H9 (cell line): ENCODE measurements at regions not wholly inside any gene's neighbourhood (a gene's known extent, or its start where the extent isn't known, plus 50 kb on each side); places are given as distances from the start of the nearest gene placed in this dataset.

Experiments used
- DNase-seq: peaks from one replicate; pipeline ENCODE4 v3.0.0-alpha.2; 2017
- H2AFZ ChIP-seq: one replicate; pipeline ENCODE4 v1.6.1; 2013; ENCODE audit warnings: mild to moderate bottlenecking, low read length, control low read depth, moderate library complexity
- H2AK5ac ChIP-seq: 2 replicates; pipeline ENCODE4 v1.6.1; 2013; ENCODE audit warnings: low read length, control low read depth, mixed read lengths; ENCODE audit not compliant: insufficient read length
- H2BK120ac ChIP-seq: one replicate; pipeline ENCODE4 v1.6.1; 2013; ENCODE audit warnings: low read depth, mild to moderate bottlenecking, low read length, control low read depth, inconsistent platforms; ENCODE audit not compliant: poor library complexity, severe bottlenecking
- H2BK12ac ChIP-seq: 2 replicates; pipeline ENCODE4 v1.6.1; 2013; ENCODE audit warnings: low read length, control low read depth, mixed read lengths, low read depth; ENCODE audit not compliant: insufficient read length
- H2BK15ac ChIP-seq: 2 replicates; pipeline ENCODE4 v1.6.1; 2013; ENCODE audit warnings: low read depth, low read length, control low read depth
- H2BK20ac ChIP-seq: one replicate; pipeline ENCODE4 v1.6.1; 2013; ENCODE audit warnings: low read depth, mild to moderate bottlenecking, low read length, control low read depth, inconsistent platforms; ENCODE audit not compliant: poor library complexity, severe bottlenecking
- H2BK5ac ChIP-seq: 2 replicates; pipeline ENCODE4 v1.6.1; 2013; ENCODE audit warnings: low read length, control low read depth, mixed read lengths; ENCODE audit not compliant: insufficient read length
- H3K14ac ChIP-seq: 2 replicates; pipeline ENCODE4 v1.6.1; 2013; ENCODE audit warnings: low read length, control low read depth; ENCODE audit not compliant: insufficient read depth
- H3K18ac ChIP-seq: 2 replicates; pipeline ENCODE4 v1.6.1; 2013; ENCODE audit warnings: low read depth, mild to moderate bottlenecking, mixed read lengths, low read length, control low read depth; ENCODE audit not compliant: insufficient read length
- H3K23ac ChIP-seq: 2 replicates; pipeline ENCODE4 v1.6.1; 2013; ENCODE audit warnings: low read length, control low read depth, mixed read lengths, low read depth; ENCODE audit not compliant: insufficient read length
- H3K23me2 ChIP-seq: 2 replicates; pipeline ENCODE4 v1.6.1; 2013; ENCODE audit warnings: low read depth, mild to moderate bottlenecking, mixed read lengths, low read length, control low read depth; ENCODE audit not compliant: insufficient read length, poor library complexity, severe bottlenecking
- H3K27ac ChIP-seq: 2 replicates; pipeline ENCODE4 v1.5.1; 2013; ENCODE audit warnings: low read length, control low read depth, mixed read lengths, low read depth; ENCODE audit not compliant: insufficient read length
- H3K27me3 ChIP-seq: 2 replicates; pipeline ENCODE4 v1.6.1; 2013; ENCODE audit warnings: low read length, control low read depth, inconsistent platforms; ENCODE audit not compliant: insufficient read depth
- H3K4ac ChIP-seq: 2 replicates; pipeline ENCODE4 v1.6.1; 2013; ENCODE audit warnings: low read depth, mild to moderate bottlenecking, control low read depth, inconsistent platforms, low read length, moderate library complexity
- H3K4me1 ChIP-seq: 2 replicates; pipeline ENCODE4 v1.6.1; 2013; ENCODE audit warnings: low read length, control low read depth, inconsistent platforms; ENCODE audit not compliant: insufficient read depth
- H3K4me2 ChIP-seq: 2 replicates; pipeline ENCODE4 v1.6.1; 2013; ENCODE audit warnings: low read length, control low read depth, mixed read lengths; ENCODE audit not compliant: insufficient read length, insufficient read depth
- H3K56ac ChIP-seq: 2 replicates; pipeline ENCODE4 v1.6.1; 2013; ENCODE audit warnings: low read depth, mild to moderate bottlenecking, mixed read lengths, low read length, control low read depth; ENCODE audit not compliant: insufficient read length
- H3K79me1 ChIP-seq: 2 replicates; pipeline ENCODE4 v1.6.1; 2013; ENCODE audit warnings: low read depth, mild to moderate bottlenecking, moderate library complexity, low read length, control low read depth, inconsistent platforms; ENCODE audit not compliant: insufficient read depth, poor library complexity, severe bottlenecking
- H3K79me2 ChIP-seq: 2 replicates; pipeline ENCODE4 v1.6.1; 2013; ENCODE audit warnings: low read length, control low read depth, inconsistent platforms; ENCODE audit not compliant: insufficient read depth
- H3K9ac ChIP-seq: 2 replicates; pipeline ENCODE4 v1.6.1; 2013; ENCODE audit warnings: low read length, control low read depth, mixed read lengths; ENCODE audit not compliant: insufficient read length; ENCODE audit errors: extremely low read depth
- H3K9me3 ChIP-seq: one replicate; pipeline ENCODE4 v1.6.1; 2013; ENCODE audit warnings: low read depth, low read length, inconsistent platforms; ENCODE audit not compliant: control insufficient read depth
- H3T11ph ChIP-seq: one replicate; pipeline ENCODE4 v1.6.1; 2013; ENCODE audit warnings: mild to moderate bottlenecking, low read length, control low read depth, inconsistent platforms
- H4K20me1 ChIP-seq: one replicate; pipeline ENCODE4 v1.6.1; 2013; ENCODE audit not compliant: control insufficient read depth, insufficient read length, insufficient read depth
- H4K5ac ChIP-seq: 2 replicates; pipeline ENCODE4 v1.6.1; 2013; ENCODE audit warnings: low read depth, mild to moderate bottlenecking, mixed read lengths, low read length, control low read depth; ENCODE audit not compliant: insufficient read length
- H4K8ac ChIP-seq: replicated peaks from 2 replicates; pipeline ENCODE4 v1.6.1; 2013; ENCODE audit warnings: low read length, control low read depth, mixed read lengths, low read depth; ENCODE audit not compliant: insufficient read length
- H4K91ac ChIP-seq: 2 replicates; pipeline ENCODE4 v1.6.1; 2013; ENCODE audit warnings: low read depth, mild to moderate bottlenecking, moderate library complexity, mixed read lengths, low read length, control low read depth; ENCODE audit not compliant: insufficient read length
- H3K27ac Mint-ChIP-seq, 3 experiments: 2 replicates in 2 of 3; 3 replicates in 1 of 3; pipeline ENCODE4 v1.8.0; 2020 to 2021; ENCODE audit warnings: mixed read lengths in 3 of 3, mild to moderate bottlenecking in 1 of 3, moderate library complexity in 1 of 3
- H3K27me3 Mint-ChIP-seq: 2 replicates; pipeline ENCODE4 v1.8.0; 2021; ENCODE audit warnings: low read depth, mild to moderate bottlenecking, moderate library complexity, mixed read lengths
- H3K36me3 Mint-ChIP-seq, 3 experiments: 2 replicates in 2 of 3; 3 replicates in 1 of 3; pipeline ENCODE4 v1.8.0; 2020 to 2021; ENCODE audit warnings: low read depth in 3 of 3, mixed read lengths in 3 of 3; ENCODE audit not compliant: insufficient read depth in 1 of 3
- H3K4me1 Mint-ChIP-seq, 2 experiments: 2 replicates each; pipeline ENCODE4 v1.8.0; 2020; ENCODE audit warnings: mixed read lengths in 2 of 2
- H3K4me3 Mint-ChIP-seq, 2 experiments: 2 replicates in 1 of 2; 3 replicates in 1 of 2; pipeline ENCODE4 v1.8.0; 2020 to 2021; ENCODE audit warnings: mild to moderate bottlenecking in 2 of 2, mixed read lengths in 2 of 2, moderate library complexity in 1 of 2
- H3K9me3 Mint-ChIP-seq, 2 experiments: 2 replicates in 1 of 2; 3 replicates in 1 of 2; pipeline ENCODE4 v1.8.0; 2020; ENCODE audit warnings: mild to moderate bottlenecking in 2 of 2, mixed read lengths in 2 of 2, moderate library complexity in 1 of 2
- CTCF ChIP-seq: fragments of 200-600 bp; sonication (generic); conservative IDR thresholded peaks from 3 replicates; pipeline ENCODE4 v1.8.0; 2021; ENCODE audit warnings: antibody characterized with exemption, mild to moderate bottlenecking
- WGBS: extraction: QIAGEN DNeasy Blood & Tissue Kit; methylation state at CpG from one replicate; pipeline ENCODE4 v1.1.7; 2013; ENCODE audit warnings: missing lambda C conversion rate, low lambda C conversion rate, mixed read lengths; ENCODE audit not compliant: insufficient read length; ENCODE audit errors: extremely low coverage; 5-methylcytosine and 5-hydroxymethylcytosine counted together

GRCh38 chr18:75143851-75144250 lies 65.1 kb downstream of the PTGR3 start:
- Histone ChIP-seq H3K4me1 (no peaks in the 10 kb centered on the region), H3K4me2 (no peak overlapping the region), H2BK5ac (no peak overlapping the region), H2AFZ (no peak overlapping the region), H2BK15ac (no peak overlapping the region), H4K91ac (no peak overlapping the region), H4K8ac (no peak overlapping the region), H3K14ac (no peak overlapping the region), H3K27ac (no peak overlapping the region), H2BK120ac (no peak overlapping the region), H4K5ac (no peak overlapping the region), H4K20me1 (no peaks in the 10 kb centered on the region), H2AK5ac (no peak overlapping the region), H3K79me2 (no peaks in the 10 kb centered on the region), H3K27me3 (no peaks in the 10 kb centered on the region), H3K9ac (no peak overlapping the region), H3T11ph (no peak overlapping the region), H2BK12ac (no peak overlapping the region), H3K18ac (no peak overlapping the region), H3K79me1 (no peaks in the 10 kb centered on the region), H2BK20ac (no peak overlapping the region), H3K9me3 (no peaks in the 10 kb centered on the region), H3K56ac (no peak overlapping the region), H3K4ac (no peak overlapping the region), H3K23ac (no peak overlapping the region), H3K23me2 (no peaks in the 10 kb centered on the region)
- Mint-ChIP-seq H3K36me3 (peaks cover 6 to 16% (median 6%) of the 10 kb centered on the region in 3 experiments; a peak in 5 of 7 replicates), H3K27me3 (peaks cover 10% of the 10 kb centered on the region), H3K4me1 (no peaks in the 10 kb centered on the region), H3K9me3 (peaks cover 31 to 32% of the 10 kb centered on the region in 2 experiments), H3K4me3 (no peak overlapping the region), H3K27ac (no peak overlapping the region)
- WGBS, result no CpG with 5 or more reads among the region's 2 CpGs
- DNase-seq, result no peak
- no peak for TF ChIP-seq CTCF
